Testis (tissue), 2 donors: ENCODE measurements at regions not wholly inside any gene's neighbourhood (a gene's known extent, or its start where the extent isn't known, plus 50 kb on each side); places are given as distances from the start of the nearest gene placed in this dataset.

Experiments used
- DNase-seq: peaks from one replicate; pipeline ENCODE4 v3.0.0-alpha.2; 2019
- H3K27ac ChIP-seq, 2 donors: fragments of 200-600 bp; sonication (generic); one replicate each; pipeline ENCODE4 v1.5.1; 2019
- H3K27me3 ChIP-seq: fragments of 200-600 bp; sonication (generic); one replicate; pipeline ENCODE4 v1.5.1; 2019
- H3K36me3 ChIP-seq: fragments of 200-600 bp; sonication (generic); one replicate; pipeline ENCODE4 v1.5.1; 2017; ENCODE audit warnings: low read depth; ENCODE audit errors: missing control alignments
- H3K4me1 ChIP-seq: fragments of 200-600 bp; sonication (generic); one replicate; pipeline ENCODE4 v1.5.1; 2019
- H3K4me3 ChIP-seq, 2 donors: fragments of 200-600 bp; sonication (generic); one replicate each; pipeline ENCODE4 v1.5.1; 2017 to 2019
- H3K9me3 ChIP-seq: fragments of 200-600 bp; sonication (generic); one replicate; pipeline ENCODE4 v1.5.1; 2017
- CTCF ChIP-seq, 3 experiments: fragments of 450-650 bp in 2 of 3; fragments of 200-600 bp in 1 of 3; sonication (generic) in 1 of 3; IDR thresholded peaks; one replicate each; pipeline ENCODE4 v1.5.1; 2016 to 2019; ENCODE audit warnings: antibody characterized with exemption in 3 of 3, mild to moderate bottlenecking in 2 of 3, moderate library complexity in 1 of 3
- POLR2A ChIP-seq: fragments of 450-650 bp; IDR thresholded peaks from one replicate; pipeline ENCODE4 v1.6.1; 2017; ENCODE audit warnings: antibody characterized with exemption, mild to moderate bottlenecking, moderate library complexity
- WGBS, 2 donors: methylation state at CpG; one replicate each; pipeline ENCODE4 v1.1.5; 2018; 5-methylcytosine and 5-hydroxymethylcytosine counted together
- intact Hi-C: fragments of 100-400 bp; cut with DNase I; formaldehyde crosslinking; loops from one replicate; pipeline ENCODE4 v1.15.1; 2023; ENCODE audit warnings: low total_unique reads

GRCh38 chr9:14522627-14523379, 170.4 kb downstream of the ZDHHC21 start:
- WGBS, 2 donors = 91 to 93% methylated on average over 3 of the region's 3 CpGs
- no peaks in the 10 kb centered on the region for H3K36me3 ChIP-seq
- DNase-seq = no peak
- no peak overlapping the region for H3K27ac ChIP-seq
- H3K9me3 ChIP-seq = no peaks in the 10 kb centered on the region
- no peak overlapping the region for H3K4me3 ChIP-seq
- intact Hi-C loops = no loop called here
- no peaks in the 10 kb centered on the region for H3K4me1 ChIP-seq
- no peak for TF ChIP-seq CTCF (IDR thresholded peaks at IDR 0.05)
- no peak for TF ChIP-seq POLR2A
- no peaks in the 10 kb centered on the region for H3K27me3 ChIP-seq

- no peak for DNase-seq
- no peak for TF ChIP-seq CTCF (IDR thresholded peaks at IDR 0.05)
- TF ChIP-seq POLR2A = no peak
- no peaks in the 10 kb centered on the region for H3K4me1 ChIP-seq
- H3K36me3 ChIP-seq = no peaks in the 10 kb centered on the region
- no peak overlapping the region for H3K27ac ChIP-seq
- H3K4me3 ChIP-seq = no peak overlapping the region
- 89 to 97% methylated on average over 2 of the region's 2 CpGs for WGBS, 2 donors
- no peaks in the 10 kb centered on the region for H3K27me3 ChIP-seq
- H3K9me3 ChIP-seq = no peaks in the 10 kb centered on the region
- intact Hi-C loops = no loop called here
Observed at GRCh38 chr9:14520341-14520740, 172.9 kb downstream of the ZDHHC21 start.

- DNase-seq = no peak
- no peaks in the 10 kb centered on the region for H3K4me1 ChIP-seq
- no peak overlapping the region for H3K27ac ChIP-seq
- no peak for TF ChIP-seq CTCF (IDR thresholded peaks at IDR 0.05)
- no peak for TF ChIP-seq POLR2A
- intact Hi-C loops = no loop called here
- no peak overlapping the region for H3K4me3 ChIP-seq
- no peaks in the 10 kb centered on the region for H3K36me3 ChIP-seq
- H3K27me3 ChIP-seq = no peaks in the 10 kb centered on the region
- H3K9me3 ChIP-seq = no peaks in the 10 kb centered on the region
- WGBS, 2 donors = 94 to 100% methylated on average over 4 of the region's 4 CpGs
Observed at GRCh38 chr9:14517154-14517906, 175.9 kb downstream of the ZDHHC21 start.

GRCh38 chr9:14516656-14517055, 176.6 kb downstream of the ZDHHC21 start:
- TF ChIP-seq CTCF (IDR thresholded peaks at IDR 0.05) = no peak
- no peak for TF ChIP-seq POLR2A
- Histone ChIP-seq H3K27ac (no peak overlapping the region), H3K9me3 (no peaks in the 10 kb centered on the region), H3K27me3 (no peaks in the 10 kb centered on the region), H3K4me1 (no peaks in the 10 kb centered on the region), H3K36me3 (no peaks in the 10 kb centered on the region), H3K4me3 (no peak overlapping the region)
- no peak for DNase-seq
- intact Hi-C loops = no loop called here
- 92% methylated on average over 2 of the region's 2 CpGs for WGBS, 2 donors
